RWPE2 (cell line): ENCODE measurements at regions not wholly inside any gene's neighbourhood (a gene's known extent, or its start where the extent isn't known, plus 50 kb on each side); places are given as distances from the start of the nearest gene placed in this dataset.

Experiments used
- ATAC-seq: fragments of 200-7000 bp; cut with Tn5 transposase; 3 replicates; pipeline ENCODE4 v1.9.1; 2021; ENCODE audit warnings: low read depth
- DNase-seq: peaks from one replicate; pipeline ENCODE4 v3.0.0-alpha.2; 2020; ENCODE audit warnings: low spot score
- H3K27ac ChIP-seq: fragments of 450-650 bp; 2 replicates; pipeline ENCODE4 v1.5.1; 2017; ENCODE audit warnings: mild to moderate bottlenecking; ENCODE audit not compliant: poor library complexity, severe bottlenecking
- H3K27me3 ChIP-seq: fragments of 250-450 bp; sonication (Bioruptor Pico); 2 replicates; pipeline ENCODE4 v1.5.1; 2021; ENCODE audit warnings: mild to moderate bottlenecking, moderate library complexity; ENCODE audit not compliant: insufficient read depth, poor library complexity, severe bottlenecking
- H3K36me3 ChIP-seq: fragments of 250-450 bp; sonication (Bioruptor Pico); 2 replicates; pipeline ENCODE4 v1.5.1; 2020; ENCODE audit warnings: low read depth, mild to moderate bottlenecking, moderate library complexity
- H3K4me1 ChIP-seq: fragments of 250-450 bp; sonication (Bioruptor Pico); 2 replicates; pipeline ENCODE4 v1.5.1; 2021; ENCODE audit warnings: mild to moderate bottlenecking, moderate library complexity; ENCODE audit not compliant: insufficient read depth, poor library complexity, severe bottlenecking
- H3K4me3 ChIP-seq: fragments of 250-450 bp; sonication (Bioruptor Pico); 2 replicates; pipeline ENCODE4 v1.5.1; 2021; ENCODE audit warnings: mild to moderate bottlenecking, moderate library complexity; ENCODE audit not compliant: severe bottlenecking
- H3K9me3 ChIP-seq: fragments of 250-450 bp; sonication (Bioruptor Pico); 2 replicates; pipeline ENCODE4 v1.5.1; 2021; ENCODE audit warnings: mild to moderate bottlenecking, moderate library complexity; ENCODE audit not compliant: severe bottlenecking
- CTCF ChIP-seq: fragments of 450-650 bp; IDR thresholded peaks from one replicate; pipeline ENCODE4 v1.5.1; 2017; ENCODE audit warnings: mild to moderate bottlenecking, moderate library complexity; ENCODE audit not compliant: poor library complexity, severe bottlenecking

- no peak overlapping the region for H3K4me3 ChIP-seq
- no peaks in the 10 kb centered on the region for H3K36me3 ChIP-seq
- DNase-seq (no peak), ATAC-seq (no peak)
- no peaks in the 10 kb centered on the region for H3K4me1 ChIP-seq
- no peak for TF ChIP-seq CTCF
- H3K27ac ChIP-seq = no peak overlapping the region
- no peaks in the 10 kb centered on the region for H3K27me3 ChIP-seq
- H3K9me3 ChIP-seq = no peaks in the 10 kb centered on the region
These were observed 139.9 kb upstream of the PITRM1 start for GRCh38 chr10:3312403-3312940.

- no peak for ATAC-seq
- no peak for TF ChIP-seq CTCF
- no peak for DNase-seq
These were observed 137.6 kb upstream of the PITRM1 start for GRCh38 chr10:3310016-3310784.

GRCh38 chr10:3306050-3306449 is 133.5 kb upstream of the PITRM1 start:
- Histone ChIP-seq H3K36me3 (no peaks in the 10 kb centered on the region), H3K27me3 (no peaks in the 10 kb centered on the region), H3K4me1 (no peaks in the 10 kb centered on the region), H3K9me3 (no peaks in the 10 kb centered on the region), H3K4me3 (no peak overlapping the region), H3K27ac (no peak overlapping the region)
- no peak for ATAC-seq
- no peak for TF ChIP-seq CTCF
- DNase-seq = no peak

More at GRCh38 chr10:3310016-3310784, 137.6 kb upstream of the PITRM1 start:
- Histone ChIP-seq H3K4me3 (no peak overlapping the region), H3K9me3 (no peaks in the 10 kb centered on the region), H3K4me1 (no peaks in the 10 kb centered on the region), H3K27me3 (no peaks in the 10 kb centered on the region), H3K36me3 (no peaks in the 10 kb centered on the region), H3K27ac (no peak overlapping the region)

GRCh38 chr10:3295582-3296151 is 123.1 kb upstream of the PITRM1 start:
- Histone ChIP-seq H3K4me1 (no peaks in the 10 kb centered on the region), H3K36me3 (no peaks in the 10 kb centered on the region), H3K4me3 (no peak overlapping the region), H3K27me3 (no peaks in the 10 kb centered on the region), H3K27ac (no peak overlapping the region), H3K9me3 (no peaks in the 10 kb centered on the region)
- DNase-seq (no peak), ATAC-seq (no peak)
- no peak for TF ChIP-seq CTCF
